ENCODE measurements at regions not wholly inside any gene's neighbourhood (a gene's known extent, or its start where the extent isn't known, plus 50 kb on each side); places are given as distances from the start of the nearest gene placed in this dataset.

- H3K36me3 ChIP-seq = no peaks in the 10 kb centered on the region
- no peaks in the 10 kb centered on the region for H3K4me1 ChIP-seq (ENCODE audit: control insufficient read depth in 1 of 2, insufficient read depth in 1 of 2, low read depth in 1 of 2, low read length in 1 of 2)
- H3K27ac ChIP-seq = no peak overlapping the region
- H3K4me3 ChIP-seq (ENCODE audit: low read depth in 1 of 2, low read length in 1 of 2) = no peak overlapping the region
- peaks cover 4% of the 10 kb centered on the region for H3K9me3 ChIP-seq
- no peaks in the 10 kb centered on the region for H3K27me3 ChIP-seq
- TF ChIP-seq, protein P1, sequence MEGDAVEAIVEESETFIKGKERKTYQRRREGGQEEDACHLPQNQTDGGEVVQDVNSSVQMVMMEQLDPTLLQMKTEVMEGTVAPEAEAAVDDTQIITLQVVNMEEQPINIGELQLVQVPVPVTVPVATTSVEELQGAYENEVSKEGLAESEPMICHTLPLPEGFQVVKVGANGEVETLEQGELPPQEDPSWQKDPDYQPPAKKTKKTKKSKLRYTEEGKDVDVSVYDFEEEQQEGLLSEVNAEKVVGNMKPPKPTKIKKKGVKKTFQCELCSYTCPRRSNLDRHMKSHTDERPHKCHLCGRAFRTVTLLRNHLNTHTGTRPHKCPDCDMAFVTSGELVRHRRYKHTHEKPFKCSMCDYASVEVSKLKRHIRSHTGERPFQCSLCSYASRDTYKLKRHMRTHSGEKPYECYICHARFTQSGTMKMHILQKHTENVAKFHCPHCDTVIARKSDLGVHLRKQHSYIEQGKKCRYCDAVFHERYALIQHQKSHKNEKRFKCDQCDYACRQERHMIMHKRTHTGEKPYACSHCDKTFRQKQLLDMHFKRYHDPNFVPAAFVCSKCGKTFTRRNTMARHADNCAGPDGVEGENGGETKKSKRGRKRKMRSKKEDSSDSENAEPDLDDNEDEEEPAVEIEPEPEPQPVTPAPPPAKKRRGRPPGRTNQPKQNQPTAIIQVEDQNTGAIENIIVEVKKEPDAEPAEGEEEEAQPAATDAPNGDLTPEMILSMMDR (IDR thresholded peaks at IDR 0.05) = no peak
Measured at GRCh38 chr11:38302564-38302963, 1704.5 kb upstream of the RAG2 start.

- Histone ChIP-seq H3K4me1 (ENCODE audit: control insufficient read depth in 1 of 2, insufficient read depth in 1 of 2, low read depth in 1 of 2, low read length in 1 of 2) (no peaks in the 10 kb centered on the region), H3K9me3 (peaks cover 4% of the 10 kb centered on the region), H3K27me3 (no peaks in the 10 kb centered on the region), H3K27ac (no peak overlapping the region), H3K4me3 (ENCODE audit: low read depth in 1 of 2, low read length in 1 of 2) (no peak overlapping the region), H3K36me3 (no peaks in the 10 kb centered on the region)
- TF ChIP-seq, protein P1 (IDR thresholded peaks at IDR 0.05) = no peak
Measured at GRCh38 chr11:38300570-38300969, 1702.5 kb upstream of the RAG2 start.

- no peaks in the 10 kb centered on the region for H3K27me3 ChIP-seq
- no peaks in the 10 kb centered on the region for H3K4me1 ChIP-seq (ENCODE audit: control insufficient read depth in 1 of 2, insufficient read depth in 1 of 2, low read depth in 1 of 2, low read length in 1 of 2)
- H3K4me3 ChIP-seq (ENCODE audit: low read depth in 1 of 2, low read length in 1 of 2) = no peak overlapping the region
- H3K9me3 ChIP-seq = no peaks in the 10 kb centered on the region
- TF ChIP-seq, protein P1 (IDR thresholded peaks at IDR 0.05) = no peak
- H3K27ac ChIP-seq = no peak overlapping the region
- H3K36me3 ChIP-seq = no peaks in the 10 kb centered on the region
Measured at GRCh38 chr11:38296211-38296776, 1698.3 kb upstream of the RAG2 start.

GRCh38 chr11:38282718-38283117 is 1684.7 kb upstream of the RAG2 start:
- Histone ChIP-seq H3K36me3 (no peaks in the 10 kb centered on the region), H3K27ac (no peak overlapping the region), H3K4me3 (ENCODE audit: low read depth in 1 of 2, low read length in 1 of 2) (no peak overlapping the region), H3K9me3 (no peaks in the 10 kb centered on the region), H3K27me3 (no peaks in the 10 kb centered on the region), H3K4me1 (ENCODE audit: control insufficient read depth in 1 of 2, insufficient read depth in 1 of 2, low read depth in 1 of 2, low read length in 1 of 2) (no peaks in the 10 kb centered on the region)
- TF ChIP-seq, protein P1 (IDR thresholded peaks at IDR 0.05) = no peak

DNA sequence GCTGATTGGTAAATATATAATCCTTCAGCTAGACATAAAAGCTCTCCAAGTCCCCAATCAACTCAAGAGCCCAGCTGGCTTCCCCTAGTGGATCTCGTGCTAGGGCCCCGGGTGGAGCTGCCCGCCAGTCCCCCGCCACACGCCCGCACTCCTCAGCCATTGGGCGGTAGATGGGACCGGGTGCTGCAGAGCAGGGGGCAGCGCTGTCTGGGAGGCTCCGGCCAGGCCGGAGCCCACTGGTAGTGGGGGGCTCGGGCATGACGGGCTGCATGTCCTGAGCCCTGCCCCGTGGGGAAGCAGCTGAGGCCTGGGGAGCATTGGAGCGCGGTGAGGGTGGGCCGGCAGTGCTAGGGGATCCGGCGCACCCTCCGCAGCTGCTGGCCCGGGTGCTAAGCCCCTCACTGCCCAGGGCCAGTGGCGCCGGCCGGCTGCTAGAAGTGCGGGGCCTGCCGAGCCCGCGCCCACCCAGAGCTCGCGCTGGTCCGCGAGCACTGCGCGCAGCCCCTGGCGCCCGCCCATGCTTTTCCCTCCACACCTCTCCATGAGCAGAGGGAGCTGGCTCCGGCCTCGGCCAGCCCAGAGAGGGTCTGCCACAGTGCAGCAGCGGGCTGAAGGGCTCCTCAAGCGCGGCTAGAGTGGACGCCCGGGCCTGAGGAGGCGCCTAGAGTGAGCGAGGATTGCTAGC is 1680.6 kb upstream of the RAG2 start:
- H3K27ac ChIP-seq = no peak overlapping the region
- TF ChIP-seq, protein P1 (IDR thresholded peaks at IDR 0.05) = no peak
- H3K27me3 ChIP-seq = no peaks in the 10 kb centered on the region
- H3K9me3 ChIP-seq = no peaks in the 10 kb centered on the region
- H3K4me3 ChIP-seq (ENCODE audit: low read depth in 1 of 2, low read length in 1 of 2) = no peak overlapping the region
- H3K4me1 ChIP-seq (ENCODE audit: control insufficient read depth in 1 of 2, insufficient read depth in 1 of 2, low read depth in 1 of 2, low read length in 1 of 2) = no peaks in the 10 kb centered on the region
- no peaks in the 10 kb centered on the region for H3K36me3 ChIP-seq

All from neutrophil (primary cell).